ENCODE measurements at regions not wholly inside any gene's neighbourhood (a gene's known extent, or its start where the extent isn't known, plus 50 kb on each side); places are given as distances from the start of the nearest gene placed in this dataset.

DNA sequence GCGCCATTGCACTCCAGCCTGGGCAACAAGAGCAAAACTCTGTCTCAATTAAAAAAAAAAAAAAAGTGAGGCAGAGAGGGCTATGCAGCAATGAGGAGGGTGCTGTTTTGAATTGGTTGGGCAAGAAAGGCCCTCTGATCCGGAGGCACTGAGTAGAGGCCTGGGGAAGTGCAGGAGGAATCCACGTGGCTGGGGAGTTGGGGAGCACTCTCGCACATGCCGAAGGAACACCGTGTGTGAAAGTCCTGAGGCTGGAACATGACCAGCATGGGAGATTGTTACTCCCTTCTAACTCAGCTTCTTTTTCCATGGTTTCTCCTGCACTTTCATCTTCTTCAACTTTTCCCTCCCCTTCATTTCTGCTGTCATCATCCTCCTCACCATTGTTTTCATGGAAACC is 347.9 kb upstream of the HS6ST1 start:
- TF ChIP-seq CTCF (IDR thresholded peaks at IDR 0.05) = no peak
- TF ChIP-seq POLR2A (IDR thresholded peaks at IDR 0.05) = no peak

Measured in right lobe of liver (tissue), 4 donors.